Vagina (tissue), 2 donors: ENCODE measurements at regions not wholly inside any gene's neighbourhood (a gene's known extent, or its start where the extent isn't known, plus 50 kb on each side); places are given as distances from the start of the nearest gene placed in this dataset.

Experiments
- CTCF ChIP-seq, 3 experiments: fragments of 450-650 bp in 2 of 3; fragments of 200-600 bp in 1 of 3; sonication (generic) in 1 of 3; IDR thresholded peaks; one replicate each; pipeline ENCODE4 v1.5.1; 2017 to 2019; ENCODE audit warnings: antibody characterized with exemption in 3 of 3, mild to moderate bottlenecking in 2 of 3, moderate library complexity in 2 of 3
- POLR2A ChIP-seq, 2 donors: fragments of 450-650 bp; IDR thresholded peaks; one replicate each; pipeline ENCODE4 v1.6.1; 2017; ENCODE audit warnings: antibody characterized with exemption in 2 of 2, mild to moderate bottlenecking in 2 of 2, moderate library complexity in 2 of 2

GRCh38 chr13:39982745-39983144 is 327.3 kb downstream of the COG6 start:
- TF ChIP-seq POLR2A (IDR thresholded peaks at IDR 0.05) = no peak
- TF ChIP-seq CTCF (IDR thresholded peaks at IDR 0.05) = no peak
